ENCODE measurements at regions not wholly inside any gene's neighbourhood (a gene's known extent, or its start where the extent isn't known, plus 50 kb on each side); places are given as distances from the start of the nearest gene placed in this dataset.

GRCh38 chr14:53456931-53457330 lies 303.8 kb upstream of the DDHD1 start:
- Histone ChIP-seq H2BK12ac (ENCODE audit: insufficient read length, low read depth, low read length) (no peak overlapping the region), H4K8ac (replicated peaks; ENCODE audit: insufficient read length, low read depth, low read length) (no peak overlapping the region), H3K14ac (ENCODE audit: insufficient read depth, low read length) (no peak overlapping the region), H4K91ac (ENCODE audit: insufficient read length, low read depth, low read length) (no peak overlapping the region), H3K9me3 (ENCODE audit: control insufficient read depth, low read depth, low read length) (no peaks in the 10 kb centered on the region), H2BK5ac (ENCODE audit: insufficient read length, low read length) (no peak overlapping the region), H3K79me2 (ENCODE audit: insufficient read depth, low read length) (no peaks in the 10 kb centered on the region), H3K27ac (ENCODE audit: insufficient read length, low read depth, low read length) (no peak overlapping the region), H3K18ac (ENCODE audit: insufficient read length, low read depth, low read length) (no peak overlapping the region), H4K5ac (ENCODE audit: insufficient read length, low read depth, low read length) (no peak overlapping the region), H3K56ac (ENCODE audit: insufficient read length, low read depth, low read length) (no peak overlapping the region), H2BK20ac (ENCODE audit: low read depth, low read length, poor library complexity, severe bottlenecking) (no peak overlapping the region), H3K4me1 (ENCODE audit: insufficient read depth, low read length) (no peaks in the 10 kb centered on the region; the same call in 1 of the 2 replicates), H3K4me2 (ENCODE audit: insufficient read depth, insufficient read length, low read length) (no peak overlapping the region), H3K9ac (ENCODE audit: extremely low read depth, insufficient read length, low read length) (no peak overlapping the region), H4K20me1 (ENCODE audit: control insufficient read depth, insufficient read depth, insufficient read length) (no peaks in the 10 kb centered on the region), H3K4ac (ENCODE audit: low read depth, low read length) (no peak overlapping the region), H3K23me2 (ENCODE audit: insufficient read length, low read depth, low read length, poor library complexity, severe bottlenecking) (no peaks in the 10 kb centered on the region), H3K27me3 (ENCODE audit: insufficient read depth, low read length) (no peaks in the 10 kb centered on the region), H3T11ph (ENCODE audit: low read length) (no peak overlapping the region), H2BK120ac (ENCODE audit: low read depth, low read length, poor library complexity, severe bottlenecking) (no peak overlapping the region), H3K79me1 (ENCODE audit: insufficient read depth, low read depth, low read length, poor library complexity, severe bottlenecking) (no peaks in the 10 kb centered on the region), H2AFZ (ENCODE audit: low read length) (no peak overlapping the region), H2AK5ac (ENCODE audit: insufficient read length, low read length) (no peak overlapping the region), H3K23ac (ENCODE audit: insufficient read length, low read depth, low read length) (no peak overlapping the region), H2BK15ac (ENCODE audit: low read depth, low read length) (no peak overlapping the region)
- H3K4me1 Mint-ChIP-seq, result peaks cover 7 to 9% of the 10 kb centered on the region in 2 experiments
- no peak for TF ChIP-seq CTCF (conservative IDR thresholded peaks at IDR 0.05)
- H3K27me3 Mint-ChIP-seq (ENCODE audit: low read depth), result no peaks in the 10 kb centered on the region
- no peak overlapping the region for H3K27ac Mint-ChIP-seq
- no peak overlapping the region for H3K4me3 Mint-ChIP-seq
- DNase-seq, result no peak
- WGBS (ENCODE audit: extremely low coverage, insufficient read length, low lambda C conversion rate), result no CpG with 5 or more reads among the region's 1 CpG
- peaks cover 0 to 2% (median 0%) of the 10 kb centered on the region in 3 experiments; a peak in 1 of 7 replicates for H3K36me3 Mint-ChIP-seq (ENCODE audit: insufficient read depth in 1 of 3, low read depth in 3 of 3)
- H3K9me3 Mint-ChIP-seq, result no peaks in the 10 kb centered on the region
